ENCODE measurements at regions not wholly inside any gene's neighbourhood (a gene's known extent, or its start where the extent isn't known, plus 50 kb on each side); places are given as distances from the start of the nearest gene placed in this dataset.

DNA sequence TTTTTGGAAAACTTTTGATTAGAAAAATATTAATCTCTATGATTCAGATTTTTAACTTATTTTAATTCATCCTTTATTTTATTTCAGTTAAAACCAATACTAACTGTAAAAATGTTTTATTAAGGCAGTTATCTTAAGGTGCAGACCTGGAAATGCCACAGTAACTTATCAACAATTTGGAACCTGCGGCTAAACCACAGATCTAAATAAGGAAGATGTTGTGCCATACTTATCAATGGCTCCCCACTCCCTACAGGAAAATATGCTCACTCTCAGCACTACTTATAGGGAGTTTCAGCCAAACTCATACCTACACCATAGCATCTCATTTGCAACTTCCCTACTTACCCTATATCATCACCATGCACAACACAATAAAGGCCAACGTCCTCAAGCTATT lies 226.9 kb upstream of the KYNU start:
- Histone ChIP-seq H3K27me3 (replicated peaks; ENCODE audit: insufficient read depth, low read depth, low read length, poor library complexity) (no peaks in the 10 kb centered on the region), H3K4me1 (ENCODE audit: insufficient read depth, low read length, poor library complexity, severe bottlenecking) (no peaks in the 10 kb centered on the region), H3K36me3 (ENCODE audit: insufficient read depth, low read length, poor library complexity, severe bottlenecking) (no peaks in the 10 kb centered on the region), H3K27ac (ENCODE audit: low read depth, low read length, poor library complexity, severe bottlenecking) (no peak overlapping the region), H3K4me3 (ENCODE audit: low read depth, low read length, poor library complexity, severe bottlenecking) (no peak overlapping the region), H3K9me3 (ENCODE audit: low read depth, low read length, poor library complexity, severe bottlenecking) (no peaks in the 10 kb centered on the region)
- no peak for TF ChIP-seq EZH2 (IDR thresholded peaks at IDR 0.05; ENCODE audit: borderline replicate concordance, low read depth, low read length, poor library complexity, severe bottlenecking)
- no peak for TF ChIP-seq CTCF (conservative IDR thresholded peaks at IDR 0.05; ENCODE audit: low read depth, low read length)
- DNase-seq (ENCODE audit: low spot score), result no peak
- ChIA-PET POLR2A (ENCODE audit: low non-redundant PET) (no interaction called here), CTCF (interaction anchor here (0.6 kb wide), 1 partner anchor 329 kb away, joined by 7 read pairs; no protein-coding TSS in a partner anchor)
- no TSS peak for BruUV-seq (replicated peaks)
- intact Hi-C loops (cut with micrococcal nuclease; ENCODE audit: unreplicated experiment), result no loop called here

GRCh38 chr2:142649581-142649980 lies 227.9 kb upstream of the KYNU start:
- CTCF ChIA-PET, result no interaction called here
- no TSS peak for BruUV-seq (replicated peaks)
- POLR2A ChIA-PET (ENCODE audit: low non-redundant PET), result no interaction called here

GRCh38 chr2:142642650-142643049 lies 234.8 kb upstream of the KYNU start:
- intact Hi-C loops (cut with micrococcal nuclease; ENCODE audit: unreplicated experiment), result no loop called here
- ChIA-PET CTCF (no interaction called here), POLR2A (ENCODE audit: low non-redundant PET) (no interaction called here)
- no TSS peak for BruUV-seq (replicated peaks)
- Histone ChIP-seq H3K9me3 (ENCODE audit: low read depth, low read length, poor library complexity, severe bottlenecking) (peaks cover 7% of the 10 kb centered on the region), H3K4me3 (ENCODE audit: low read depth, low read length, poor library complexity, severe bottlenecking) (no peak overlapping the region), H3K4me1 (ENCODE audit: insufficient read depth, low read length, poor library complexity, severe bottlenecking) (no peaks in the 10 kb centered on the region), H3K27me3 (replicated peaks; ENCODE audit: insufficient read depth, low read depth, low read length, poor library complexity) (no peaks in the 10 kb centered on the region), H3K27ac (ENCODE audit: low read depth, low read length, poor library complexity, severe bottlenecking) (no peak overlapping the region), H3K36me3 (ENCODE audit: insufficient read depth, low read length, poor library complexity, severe bottlenecking) (no peaks in the 10 kb centered on the region)
- no peak for DNase-seq (ENCODE audit: low spot score)
- TF ChIP-seq CTCF (conservative IDR thresholded peaks at IDR 0.05; ENCODE audit: low read depth, low read length), result no peak
- no peak for TF ChIP-seq EZH2 (IDR thresholded peaks at IDR 0.05; ENCODE audit: borderline replicate concordance, low read depth, low read length, poor library complexity, severe bottlenecking)

More at GRCh38 chr2:142649581-142649980, 227.9 kb upstream of the KYNU start:
- no peaks in the 10 kb centered on the region for H3K9me3 ChIP-seq (ENCODE audit: low read depth, low read length, poor library complexity, severe bottlenecking)
- no peaks in the 10 kb centered on the region for H3K36me3 ChIP-seq (ENCODE audit: insufficient read depth, low read length, poor library complexity, severe bottlenecking)
- H3K4me3 ChIP-seq (ENCODE audit: low read depth, low read length, poor library complexity, severe bottlenecking), result no peak overlapping the region
- H3K27ac ChIP-seq (ENCODE audit: low read depth, low read length, poor library complexity, severe bottlenecking), result no peak overlapping the region
- H3K27me3 ChIP-seq (replicated peaks; ENCODE audit: insufficient read depth, low read depth, low read length, poor library complexity), result no peaks in the 10 kb centered on the region
- no peaks in the 10 kb centered on the region for H3K4me1 ChIP-seq (ENCODE audit: insufficient read depth, low read length, poor library complexity, severe bottlenecking)
- no peak for DNase-seq (ENCODE audit: low spot score)
- TF ChIP-seq CTCF (conservative IDR thresholded peaks at IDR 0.05; ENCODE audit: low read depth, low read length) (no peak), EZH2 (IDR thresholded peaks at IDR 0.05; ENCODE audit: borderline replicate concordance, low read depth, low read length, poor library complexity, severe bottlenecking) (no peak)
- intact Hi-C loops (cut with micrococcal nuclease; ENCODE audit: unreplicated experiment), result no loop called here
